OCI-LY7 (cell line): ENCODE measurements at regions not wholly inside any gene's neighbourhood (a gene's known extent, or its start where the extent isn't known, plus 50 kb on each side); places are given as distances from the start of the nearest gene placed in this dataset.

Source experiments
- CTCF ChIP-seq: fragments of 200-600 bp; sonication (generic); conservative IDR thresholded peaks from 2 replicates; pipeline ENCODE4 v1.5.1; 2014; ENCODE audit warnings: mild to moderate bottlenecking, antibody characterized with exemption, low read length, moderate library complexity, mixed read lengths
- EZH2phosphoT487 ChIP-seq: fragments of 200-600 bp; sonication (generic); IDR thresholded peaks from 2 replicates; pipeline ENCODE4 v1.6.1; 2018; ENCODE audit warnings: low read depth, borderline replicate concordance, mild to moderate bottlenecking, mixed run types, antibody characterized with exemption, low read length, moderate library complexity, mixed read lengths

DNA sequence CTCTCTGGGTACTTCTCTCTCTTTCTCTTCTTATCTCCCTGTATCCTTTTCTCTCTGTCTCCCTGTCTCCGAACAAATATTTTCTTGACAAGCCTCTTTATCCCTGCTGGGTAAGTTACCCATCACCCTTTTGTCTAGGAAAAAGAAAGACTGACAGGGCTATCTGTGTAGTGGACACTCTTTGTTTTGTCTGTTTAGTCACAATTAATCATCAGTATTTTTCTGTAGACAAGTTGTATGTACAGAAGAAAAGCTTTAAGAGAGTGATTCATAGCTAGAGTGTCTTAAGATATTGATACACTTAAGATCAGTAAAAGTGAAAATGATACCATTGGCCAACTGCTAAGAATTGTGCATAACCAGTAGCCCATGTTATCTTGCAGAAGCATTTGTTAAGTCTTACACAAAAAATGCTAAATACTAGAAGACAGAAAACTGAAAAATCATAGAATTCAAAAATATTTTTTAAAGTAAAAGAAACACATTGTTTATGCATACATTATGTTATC is 1043.8 kb upstream of the EDIL3 start:
- TF ChIP-seq CTCF, result no peak
- no peak for TF ChIP-seq EZH2phosphoT487
